Activated CD4-positive, alpha-beta T cell treated with anti-CD3 and anti-CD28 coated beads, Interleukin-2, amount 50 U/mL, for 16 hours (primary cell): ENCODE measurements at regions not wholly inside any gene's neighbourhood (a gene's known extent, or its start where the extent isn't known, plus 50 kb on each side); places are given as distances from the start of the nearest gene placed in this dataset.

Experiments
- DNase-seq: peaks from one replicate; pipeline ENCODE4 v3.0.0-alpha.2; 2020

DNA sequence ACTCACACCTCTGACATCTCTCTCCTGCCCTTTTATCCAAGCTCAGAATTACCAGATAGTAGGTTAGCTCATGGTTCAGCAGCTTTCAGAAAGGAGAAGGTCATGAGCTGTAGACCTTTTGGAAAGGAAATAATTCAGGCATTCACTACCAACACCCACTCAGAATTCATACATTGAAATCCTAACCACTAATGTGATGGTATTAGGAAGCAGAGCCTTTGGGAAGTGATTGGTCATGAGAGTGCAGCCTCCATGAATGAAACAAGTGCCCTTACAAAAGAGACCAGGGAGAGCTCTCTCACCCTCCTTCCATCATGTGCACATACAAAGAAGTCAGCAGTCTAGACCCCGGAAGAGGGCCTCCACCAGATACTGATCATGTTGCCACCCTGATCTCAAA is 315.8 kb upstream of the CCDC54 start:
- no peak for DNase-seq

DNA sequence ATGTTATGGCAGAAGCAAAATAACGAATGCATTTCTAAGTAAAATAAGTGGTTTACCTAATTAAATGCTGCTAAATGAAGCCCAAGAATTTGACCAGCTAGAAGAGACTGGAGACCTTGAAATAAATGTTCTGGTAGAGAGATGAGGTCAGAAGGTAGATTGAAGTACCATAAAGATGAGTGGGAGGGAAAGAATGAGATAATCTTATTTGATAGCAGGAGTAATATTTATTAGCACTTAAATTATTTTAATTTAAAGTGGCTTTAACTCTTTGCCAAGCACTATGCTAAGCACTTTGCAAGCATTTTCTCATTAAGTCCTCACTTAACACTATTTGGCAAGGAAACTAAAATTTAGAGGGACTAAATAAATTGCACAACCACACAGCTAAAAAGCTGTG is 314.9 kb upstream of the CCDC54 start:
- no peak for DNase-seq

DNA sequence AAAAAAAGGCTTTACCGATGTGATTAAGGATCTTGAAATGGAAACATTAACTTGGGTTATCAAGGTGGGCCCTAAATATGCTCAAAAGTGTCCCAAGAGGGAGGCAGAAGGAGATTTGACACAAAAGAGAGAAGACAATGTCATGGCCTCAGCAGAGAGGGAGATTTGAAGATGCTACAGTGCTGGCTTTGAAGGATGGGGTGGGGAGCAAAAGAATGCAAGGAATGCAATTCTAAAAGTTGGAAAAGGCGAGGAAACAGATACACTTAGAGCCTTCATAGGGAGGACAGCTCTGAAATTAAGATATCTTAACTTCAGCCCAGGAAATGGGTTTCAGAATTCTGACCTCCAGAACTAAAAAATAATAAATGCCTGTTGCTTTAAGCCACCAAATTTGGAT is 314.5 kb upstream of the CCDC54 start:
- no peak for DNase-seq

DNA sequence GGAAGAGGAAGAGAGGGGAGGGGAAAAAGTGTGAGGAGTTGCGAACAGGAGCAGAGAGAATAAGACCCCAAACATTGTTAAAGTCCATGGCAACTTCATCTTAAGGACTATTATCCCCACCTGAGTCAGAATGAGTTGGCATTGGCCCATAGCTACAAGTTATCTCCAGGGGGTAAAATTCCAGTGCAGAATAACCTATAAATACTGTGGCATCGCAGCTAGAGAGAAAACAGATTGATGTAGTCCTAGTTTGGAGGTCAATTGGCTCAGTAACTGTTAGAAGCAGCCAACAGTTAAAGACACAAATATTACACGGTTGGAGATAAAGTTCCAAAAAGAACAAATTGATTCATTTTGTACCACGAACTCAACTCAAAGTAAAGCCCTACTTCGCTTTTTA is 313.9 kb upstream of the CCDC54 start:
- DNase-seq: no peak

DNA sequence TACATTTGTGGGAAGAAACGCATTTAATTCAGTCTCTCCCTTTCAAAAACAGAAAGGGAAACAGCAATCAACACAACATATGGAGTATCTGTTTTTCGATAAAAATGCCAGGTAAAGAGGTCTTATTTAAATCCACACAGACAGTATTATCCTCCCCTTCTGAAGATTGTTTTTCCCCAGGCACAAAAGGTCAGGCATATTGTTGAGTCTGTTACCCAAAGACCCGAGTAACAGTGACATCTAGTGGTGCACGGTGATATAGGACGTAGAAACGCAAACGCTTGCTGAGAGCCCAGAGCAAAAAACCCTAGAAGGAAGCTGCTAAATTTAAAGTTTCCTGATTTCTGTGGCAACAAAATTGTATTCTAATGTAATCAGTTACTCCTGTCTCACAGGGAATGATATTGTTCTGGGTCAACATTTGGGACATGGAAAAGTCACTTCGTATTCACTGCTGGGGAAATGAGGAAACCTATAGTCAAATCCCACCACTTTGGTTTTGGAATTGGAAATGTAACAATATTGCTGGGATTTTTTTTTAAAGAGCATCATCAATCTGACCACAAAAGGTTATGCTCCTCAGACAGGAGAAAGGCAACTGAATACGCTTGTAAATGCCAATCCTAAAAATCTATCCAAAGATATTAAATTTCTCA is 312.7 kb upstream of the CCDC54 start:
- DNase-seq: peak; percentile 76

DNA sequence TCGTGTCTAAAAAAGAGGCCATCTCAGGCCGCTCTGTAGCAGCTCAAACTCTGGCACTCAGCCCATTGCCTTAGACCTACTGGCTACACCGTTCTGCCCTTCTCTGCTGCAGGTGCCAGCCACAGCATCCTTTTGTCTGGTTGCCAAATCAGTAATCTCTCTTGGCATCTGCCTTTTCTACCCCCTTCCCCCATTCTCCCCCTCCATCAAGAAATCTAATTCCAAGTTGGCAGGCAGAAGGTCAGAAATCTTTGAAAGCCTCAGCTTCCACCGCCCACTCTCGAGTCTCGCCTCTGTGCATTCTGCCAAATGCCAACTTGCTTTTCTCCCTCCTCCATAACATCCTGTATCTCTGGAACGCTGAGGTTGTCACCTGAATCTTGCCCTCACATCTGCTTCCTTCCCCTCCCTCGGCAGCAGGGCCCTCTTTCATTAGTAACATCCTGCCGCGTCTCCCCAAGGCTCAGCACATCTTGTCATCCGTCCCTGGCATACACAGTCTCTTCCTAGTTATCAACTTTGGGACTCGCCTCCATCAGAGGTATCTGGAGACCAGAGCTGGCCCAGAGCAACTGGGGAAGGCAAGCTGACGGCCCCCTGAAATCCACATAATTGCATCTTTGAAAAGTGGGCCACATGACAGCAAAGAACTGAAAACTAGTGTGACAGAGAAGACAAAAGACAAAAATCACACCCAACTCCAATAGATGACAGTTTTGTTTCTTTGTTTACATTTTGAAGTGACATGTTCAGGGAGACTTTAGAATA is 312.0 kb upstream of the CCDC54 start:
- peak; percentile 5 for DNase-seq

DNA sequence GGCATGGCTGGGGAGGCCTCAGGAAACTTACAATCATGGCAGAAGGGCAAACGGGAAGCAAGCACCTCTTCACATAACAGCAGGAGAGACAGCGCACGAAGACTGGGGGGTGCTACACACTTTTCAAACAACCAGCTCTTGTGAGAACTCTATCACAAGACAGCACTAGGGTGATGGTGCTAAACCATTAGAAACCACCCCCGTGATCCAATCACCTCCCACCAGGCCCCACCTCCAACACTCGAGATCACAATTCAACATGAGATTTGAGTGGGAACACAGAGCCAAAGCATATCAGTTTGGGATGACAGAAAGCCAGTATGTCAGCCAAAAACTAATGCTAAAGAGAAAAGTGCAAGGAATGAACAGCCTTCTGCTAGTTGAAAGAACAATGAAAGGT is 309.8 kb upstream of the CCDC54 start:
- DNase-seq: no peak

DNA sequence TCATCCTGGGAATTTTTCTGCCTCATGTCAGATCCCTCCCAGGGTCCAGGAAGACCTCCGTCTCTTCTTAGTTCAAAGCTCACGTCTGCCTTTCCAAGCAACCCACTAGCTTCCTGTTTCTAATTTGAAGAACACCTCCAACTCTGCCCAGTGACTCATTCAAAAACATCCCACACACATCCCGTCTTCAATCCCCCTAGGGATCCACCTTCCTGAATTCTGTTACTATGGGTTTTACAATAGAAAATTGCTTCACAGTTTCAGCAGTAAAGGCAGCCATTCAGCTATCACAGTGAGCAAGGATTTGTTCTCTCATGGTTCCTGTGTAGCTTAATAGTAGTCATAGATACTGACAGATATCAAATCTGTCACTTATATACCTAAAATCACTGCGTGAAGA is 308.3 kb upstream of the CCDC54 start:
- no peak for DNase-seq

DNA sequence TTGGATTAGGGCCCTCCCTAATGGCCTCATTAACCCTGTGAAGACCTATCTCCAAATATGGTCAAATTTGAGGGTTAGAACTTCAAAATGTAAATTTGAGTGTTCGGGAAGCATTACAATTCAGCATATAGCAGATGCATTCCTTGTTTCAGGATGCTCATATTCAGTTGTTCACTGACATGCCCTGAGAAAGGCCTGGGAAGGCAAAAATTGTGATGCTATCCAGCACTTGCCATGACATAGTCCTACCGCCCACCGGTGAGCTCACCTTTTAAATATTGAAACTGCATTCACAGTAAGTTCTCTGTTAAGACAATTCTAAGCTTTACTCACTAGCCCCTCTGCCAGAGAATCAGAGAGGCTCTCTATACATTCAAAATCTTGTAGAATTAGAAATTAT is 300.3 kb upstream of the CCDC54 start:
- no peak for DNase-seq

DNA sequence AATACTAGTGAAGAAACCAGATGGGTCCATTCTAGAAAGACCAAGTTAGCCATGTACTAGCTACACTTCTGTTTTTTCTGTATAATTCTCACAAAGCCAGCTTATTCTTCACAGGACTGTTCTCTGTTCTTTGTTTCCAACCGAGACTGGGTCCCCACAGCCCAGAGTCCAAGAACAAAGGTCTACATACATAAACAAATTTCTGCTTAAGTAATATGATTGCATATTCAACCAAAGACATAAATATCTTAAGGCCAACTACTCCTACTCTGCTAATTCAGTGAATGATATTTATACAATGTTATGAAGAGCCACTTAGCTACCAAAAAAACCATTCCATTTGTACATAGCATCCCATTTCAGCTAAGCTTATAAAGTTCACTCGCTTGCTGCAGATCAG is 299.8 kb upstream of the CCDC54 start:
- no peak for DNase-seq

DNA sequence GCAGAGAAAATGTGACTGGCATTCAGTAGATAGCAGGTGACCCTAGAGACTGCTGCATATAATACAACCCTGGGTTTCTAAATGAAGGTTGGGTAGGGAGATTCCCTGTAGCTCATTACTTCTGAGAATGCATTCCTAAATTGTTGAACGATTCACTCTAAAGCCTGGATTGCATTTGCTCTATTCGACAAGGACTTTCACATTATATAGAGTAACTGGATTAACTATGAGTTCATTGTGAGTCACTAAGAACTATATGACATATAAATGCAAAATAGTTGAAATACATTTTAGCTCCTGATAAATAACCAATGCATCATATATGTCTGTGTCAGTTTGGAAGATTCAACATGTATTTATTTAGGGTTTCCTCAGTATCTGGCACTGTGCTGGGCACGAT is 294.7 kb upstream of the CCDC54 start:
- no peak for DNase-seq

DNA sequence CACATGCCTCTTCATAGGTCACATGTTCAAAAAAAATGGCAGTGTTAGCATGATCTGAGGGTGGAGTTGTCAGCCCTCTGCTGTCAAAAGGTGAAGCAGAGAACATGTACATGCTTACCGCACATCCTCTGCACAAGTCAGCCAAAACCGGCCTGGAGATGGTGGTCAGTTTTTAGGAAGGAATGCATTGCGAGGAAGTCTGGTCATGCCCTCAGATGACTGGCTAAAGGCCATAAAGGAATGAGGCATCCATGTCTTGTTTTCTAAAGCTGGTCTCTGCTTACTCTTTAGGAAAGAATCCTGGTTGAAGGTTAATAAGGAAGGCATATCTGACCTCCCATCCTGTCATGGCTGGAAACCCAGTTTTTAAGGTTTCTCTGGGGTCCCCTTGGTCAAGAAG is 292.0 kb upstream of the CCDC54 start:
- DNase-seq: no peak

DNA sequence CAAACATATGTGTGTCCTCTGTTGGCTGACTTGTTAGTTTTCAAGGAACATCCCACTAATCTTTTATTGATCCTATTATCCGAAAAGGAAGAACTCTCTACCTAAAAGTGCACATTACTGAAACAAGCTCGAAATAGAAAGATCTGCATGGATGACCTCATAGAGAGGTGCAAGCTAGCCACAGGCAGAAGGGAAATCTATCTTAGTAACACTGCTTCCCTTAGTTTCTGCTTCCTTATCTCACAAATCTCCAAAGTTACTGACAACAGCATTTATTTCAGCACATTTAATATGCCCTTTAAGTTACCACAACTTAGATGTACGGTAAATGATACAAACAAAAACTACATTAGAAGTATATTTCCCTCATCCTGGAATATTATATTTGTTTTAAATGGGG is 285.1 kb upstream of the CCDC54 start:
- DNase-seq: no peak

DNA sequence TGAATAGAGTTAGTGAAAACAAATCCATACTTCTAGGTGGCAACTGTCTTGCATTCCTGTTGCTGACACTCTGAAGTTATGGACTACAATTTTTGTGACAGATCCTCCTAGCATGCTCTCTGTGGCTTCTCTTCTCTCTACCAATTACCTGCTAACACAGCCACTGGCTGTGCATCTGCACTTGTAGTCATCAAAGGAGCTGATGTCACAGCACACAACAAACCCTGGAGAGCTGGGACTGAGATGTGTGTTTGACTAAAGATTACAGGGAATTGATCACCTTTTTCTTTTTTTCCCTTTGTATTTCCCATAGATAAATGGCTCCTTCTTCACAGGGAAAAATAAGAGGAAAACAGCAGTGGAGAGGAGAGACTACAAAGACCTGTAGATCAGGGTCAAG is 278.4 kb upstream of the CCDC54 start:
- DNase-seq: no peak

DNA sequence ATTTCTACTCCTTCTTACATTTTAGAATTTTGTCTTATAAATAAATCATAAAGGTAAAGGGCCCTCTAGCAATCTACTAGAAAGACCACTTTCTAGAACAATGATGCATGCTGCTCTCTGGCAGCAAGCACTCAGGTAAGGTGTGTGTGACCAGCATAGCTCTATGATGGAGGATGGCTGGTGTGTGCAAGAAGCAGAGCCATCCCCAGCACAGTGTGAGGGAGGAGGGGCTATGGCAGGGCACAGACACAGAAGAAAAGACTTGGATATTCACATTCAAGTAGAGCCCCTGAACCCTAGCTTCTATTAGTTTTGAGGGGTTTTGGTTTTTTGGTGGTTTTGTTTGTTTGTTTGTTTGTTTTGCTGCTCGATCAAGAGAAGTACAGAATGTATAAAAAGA is 277.1 kb upstream of the CCDC54 start:
- no peak for DNase-seq

DNA sequence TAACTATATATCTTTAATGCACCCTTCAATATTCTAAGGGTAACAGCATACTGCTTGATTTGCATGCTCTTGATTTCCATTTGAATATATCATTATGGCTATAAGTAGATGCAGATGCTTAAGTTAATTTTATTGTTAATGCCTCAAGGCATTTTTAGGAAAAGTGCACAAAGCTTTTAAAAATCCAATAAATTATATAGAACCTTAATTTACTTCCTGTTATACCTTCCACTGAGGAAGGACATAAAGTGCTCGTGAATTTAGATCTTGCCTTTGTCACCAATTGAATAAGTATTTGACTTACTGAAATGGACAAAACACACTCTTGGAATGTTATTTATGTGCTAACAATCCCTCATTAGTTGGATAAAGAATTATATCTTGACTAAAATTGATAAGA is 276.7 kb upstream of the CCDC54 start:
- DNase-seq: no peak

DNA sequence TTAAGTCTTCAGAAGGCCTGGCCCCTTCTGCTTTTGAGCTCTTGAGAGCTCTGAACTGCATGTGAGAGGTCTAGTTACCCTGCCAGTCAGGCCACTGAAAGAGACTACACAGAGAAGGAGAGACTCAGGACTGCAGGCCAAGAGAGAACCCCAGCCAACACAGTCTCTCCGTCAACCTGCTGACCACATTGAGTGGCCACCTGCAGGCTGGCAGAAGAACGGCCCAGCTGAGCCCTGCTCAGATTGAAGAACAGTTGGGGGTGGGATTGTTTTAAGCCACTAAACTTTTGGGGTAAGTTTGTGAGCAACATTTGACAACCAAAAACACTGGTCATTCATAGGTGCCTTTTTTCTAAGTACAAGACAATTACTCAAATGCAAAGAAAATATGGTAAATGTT is 273.5 kb upstream of the CCDC54 start:
- DNase-seq: no peak

DNA sequence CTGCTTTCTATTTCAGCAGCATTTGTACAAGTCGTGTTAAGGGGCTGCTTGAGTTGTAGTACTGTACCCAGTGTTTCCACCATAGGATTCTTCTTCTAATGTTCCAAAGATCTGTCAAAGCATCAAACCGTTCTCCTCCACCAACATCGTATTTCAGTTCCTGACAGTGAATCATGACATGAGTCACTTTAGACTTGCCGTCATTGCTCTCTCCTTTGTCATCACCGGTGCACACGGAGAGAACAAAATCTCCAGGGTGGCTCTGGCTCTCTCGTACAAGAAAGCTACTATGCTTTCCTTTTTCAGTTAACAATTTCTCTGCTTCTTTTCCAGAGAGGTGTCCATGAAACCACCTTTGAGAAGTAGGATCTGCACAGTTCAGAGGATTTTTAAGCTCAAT is 270.9 kb upstream of the CCDC54 start:
- DNase-seq: no peak

DNA sequence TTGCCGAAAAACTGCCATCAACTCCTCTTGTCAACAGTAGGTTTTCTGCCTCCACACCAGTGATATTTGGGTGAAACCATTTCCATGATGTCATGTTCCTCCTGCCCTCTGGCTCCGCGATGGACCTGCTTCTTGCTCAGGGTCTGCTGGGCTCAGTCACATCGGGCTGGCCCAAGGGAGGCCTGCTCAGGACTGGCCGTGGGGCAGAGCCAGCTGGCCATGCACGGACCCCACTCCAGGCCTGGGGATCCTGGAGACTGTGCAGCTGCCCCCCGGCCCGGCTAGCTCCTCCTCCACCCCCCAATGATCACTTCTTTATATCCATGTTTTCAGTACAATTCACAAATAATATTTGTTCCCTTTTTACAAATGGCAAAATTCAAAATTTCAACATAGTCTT is 270.3 kb upstream of the CCDC54 start:
- no peak for DNase-seq

DNA sequence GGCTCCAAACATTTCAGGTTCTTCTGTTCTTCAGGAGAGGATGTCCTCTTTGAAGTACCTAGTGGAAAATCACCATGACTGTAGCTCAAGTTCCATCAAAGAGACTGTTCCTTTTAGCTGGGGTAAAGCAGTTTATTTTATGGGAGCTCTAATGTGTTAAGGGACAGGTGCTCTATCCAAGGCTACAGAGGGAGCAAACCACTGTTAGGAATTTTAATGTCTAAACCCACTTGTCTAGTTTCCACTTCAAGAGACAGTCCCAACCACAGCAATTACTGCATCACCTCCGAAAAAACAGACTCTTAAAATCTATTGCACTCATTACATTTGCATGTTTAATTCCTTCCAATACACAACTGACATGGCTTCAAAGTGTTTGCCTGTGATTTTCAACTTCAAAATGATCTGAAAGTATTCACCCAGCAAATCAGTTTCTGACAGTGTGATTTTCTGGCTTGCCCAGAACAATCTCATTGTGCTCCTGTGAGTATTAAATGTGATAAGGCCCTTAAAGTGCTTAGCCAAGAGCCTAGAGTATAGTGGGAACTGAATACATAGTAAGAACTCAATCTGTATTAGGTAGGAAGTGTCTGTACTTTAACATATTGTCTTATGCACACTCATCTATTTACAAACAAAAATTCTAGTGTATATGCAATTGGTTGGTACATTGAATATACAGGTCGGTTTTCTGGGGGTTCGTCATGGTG is 266.5 kb upstream of the CCDC54 start:
- DNase-seq: no peak

DNA sequence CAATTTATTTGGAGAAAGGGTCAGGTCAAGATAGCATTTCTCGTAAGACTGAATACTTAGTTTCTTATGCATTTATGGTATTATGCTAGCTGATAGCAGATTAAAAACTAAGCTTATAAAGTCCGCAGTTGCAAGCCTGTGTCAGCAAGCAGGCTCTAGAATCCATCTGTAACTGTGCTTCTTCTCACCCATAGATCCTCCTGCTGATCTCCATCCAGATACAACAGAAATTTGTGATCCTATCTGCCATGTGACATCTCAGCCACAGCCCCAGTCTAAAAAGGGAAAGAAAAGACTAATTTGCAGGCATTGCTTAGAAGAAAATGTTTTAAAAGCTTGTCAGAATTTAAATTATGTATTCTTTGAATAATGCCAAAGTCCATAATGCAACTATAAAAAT is 265.4 kb upstream of the CCDC54 start:
- DNase-seq: no peak

DNA sequence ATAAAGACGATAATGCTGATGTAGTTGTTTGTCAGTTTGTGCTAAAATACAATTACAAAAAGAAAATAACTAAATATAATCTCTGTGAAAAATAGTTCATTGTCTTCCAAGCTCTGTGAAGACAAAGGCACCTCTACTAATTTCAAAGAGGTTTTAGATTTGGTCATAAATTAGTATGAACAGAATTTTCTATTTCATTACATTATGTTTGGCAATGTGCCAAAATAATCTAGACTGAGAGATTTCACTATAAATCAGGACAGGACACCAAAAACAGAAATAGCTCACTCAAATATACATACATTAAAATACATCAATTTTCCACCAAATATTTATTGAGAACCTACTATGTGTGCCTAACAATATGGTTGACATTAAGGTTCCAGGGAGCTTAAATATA is 264.9 kb upstream of the CCDC54 start:
- no peak for DNase-seq

DNA sequence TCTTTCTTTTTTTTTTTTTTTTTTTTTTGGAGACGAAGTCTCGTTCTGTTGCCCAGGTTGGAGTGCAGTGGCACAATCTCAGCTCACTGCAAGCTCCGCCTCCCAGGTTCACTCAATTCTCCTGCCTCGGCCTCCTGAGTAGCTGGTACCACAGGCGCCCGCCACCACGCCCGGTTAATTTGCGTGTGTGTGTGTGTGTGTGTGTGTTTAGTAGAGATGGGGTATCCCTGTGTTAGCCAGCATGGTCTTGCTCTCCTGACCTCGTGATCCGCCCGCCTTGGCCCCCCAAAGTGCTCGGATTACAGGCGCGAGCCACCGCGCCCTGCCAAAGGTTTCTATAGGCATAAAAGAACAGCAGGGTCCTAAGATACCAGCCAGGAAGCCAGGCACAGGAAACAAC is 261.0 kb upstream of the CCDC54 start:
- no peak for DNase-seq

DNA sequence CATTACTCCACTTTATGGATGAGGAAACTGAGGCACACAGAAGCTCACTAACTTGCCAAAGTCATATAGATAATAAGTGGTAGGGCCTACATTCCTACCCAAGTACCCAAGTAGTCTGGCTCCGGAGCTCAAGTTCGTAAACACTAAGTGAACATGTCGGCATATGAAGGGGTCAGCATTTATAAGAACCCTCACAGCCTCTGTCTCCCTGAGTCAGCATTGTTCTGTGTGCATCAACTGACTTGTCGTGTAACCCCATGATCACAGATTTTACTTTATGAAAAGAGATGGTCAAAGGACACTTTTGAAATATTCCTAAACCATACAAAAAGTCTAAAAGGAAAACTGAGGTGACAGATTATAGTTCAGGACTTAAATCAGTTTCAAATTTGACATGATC is 260.1 kb upstream of the CCDC54 start:
- no peak for DNase-seq
